ENCODE measurements at regions not wholly inside any gene's neighbourhood (a gene's known extent, or its start where the extent isn't known, plus 50 kb on each side); places are given as distances from the start of the nearest gene placed in this dataset.

GRCh38 chrX:147828719-147829118, 83.0 kb upstream of the FMR1 start:
- no peak overlapping the region for H3K23ac ChIP-seq (ENCODE audit: insufficient read length, low read depth, low read length)
- H4K8ac ChIP-seq (replicated peaks; ENCODE audit: insufficient read length, low read depth, low read length): no peak overlapping the region
- Mint-ChIP-seq H3K4me1 (no peaks in the 10 kb centered on the region), H3K9me3 (peaks cover 74 to 78% of the 10 kb centered on the region in 2 experiments), H3K4me3 (no peak overlapping the region), H3K27ac (no peak overlapping the region), H3K36me3 (ENCODE audit: insufficient read depth in 1 of 3, low read depth in 3 of 3) (peaks cover 4 to 20% (median 15%) of the 10 kb centered on the region in 3 experiments; a peak in 6 of 7 replicates), H3K27me3 (ENCODE audit: low read depth) (peaks cover 3% of the 10 kb centered on the region; the same call in 1 of the 2 replicates)
- no peak overlapping the region for H3K14ac ChIP-seq (ENCODE audit: insufficient read depth, low read length)
- H2BK15ac ChIP-seq (ENCODE audit: low read depth, low read length): no peak overlapping the region
- no peak overlapping the region for H3K4ac ChIP-seq (ENCODE audit: low read depth, low read length)
- WGBS (ENCODE audit: extremely low coverage, insufficient read length, low lambda C conversion rate): no CpG with 5 or more reads among the region's 16 CpGs
- H3K79me1 ChIP-seq (ENCODE audit: insufficient read depth, low read depth, low read length, poor library complexity, severe bottlenecking): no peaks in the 10 kb centered on the region
- no peaks in the 10 kb centered on the region for H3K27me3 ChIP-seq (ENCODE audit: insufficient read depth, low read length)
- no peak overlapping the region for H2BK120ac ChIP-seq (ENCODE audit: low read depth, low read length, poor library complexity, severe bottlenecking)
- DNase-seq: no peak
- H2BK20ac ChIP-seq (ENCODE audit: low read depth, low read length, poor library complexity, severe bottlenecking): no peak overlapping the region
- H3K9me3 ChIP-seq (ENCODE audit: control insufficient read depth, low read depth, low read length): peaks cover 22% of the 10 kb centered on the region
- H3K18ac ChIP-seq (ENCODE audit: insufficient read length, low read depth, low read length): no peak overlapping the region
- H2AK5ac ChIP-seq (ENCODE audit: insufficient read length, low read length): no peak overlapping the region
- no peak overlapping the region for H2BK12ac ChIP-seq (ENCODE audit: insufficient read length, low read depth, low read length)
- no peak overlapping the region for H3T11ph ChIP-seq (ENCODE audit: low read length)
- H4K91ac ChIP-seq (ENCODE audit: insufficient read length, low read depth, low read length): no peak overlapping the region
- H2BK5ac ChIP-seq (ENCODE audit: insufficient read length, low read length): no peak overlapping the region
- H3K9ac ChIP-seq (ENCODE audit: extremely low read depth, insufficient read length, low read length): no peak overlapping the region
- no peaks in the 10 kb centered on the region for H3K4me1 ChIP-seq (ENCODE audit: insufficient read depth, low read length)
- no peaks in the 10 kb centered on the region for H3K23me2 ChIP-seq (ENCODE audit: insufficient read length, low read depth, low read length, poor library complexity, severe bottlenecking)
- H2AFZ ChIP-seq (ENCODE audit: low read length): no peak overlapping the region
- H3K56ac ChIP-seq (ENCODE audit: insufficient read length, low read depth, low read length): no peak overlapping the region
- TF ChIP-seq CTCF (conservative IDR thresholded peaks at IDR 0.05): no peak
- H3K27ac ChIP-seq (ENCODE audit: insufficient read length, low read depth, low read length): no peak overlapping the region
- H3K4me2 ChIP-seq (ENCODE audit: insufficient read depth, insufficient read length, low read length): no peak overlapping the region
- no peaks in the 10 kb centered on the region for H3K79me2 ChIP-seq (ENCODE audit: insufficient read depth, low read length)
- no peak overlapping the region for H4K5ac ChIP-seq (ENCODE audit: insufficient read length, low read depth, low read length)
- H4K20me1 ChIP-seq (ENCODE audit: control insufficient read depth, insufficient read depth, insufficient read length): no peaks in the 10 kb centered on the region

Measured in H9 (cell line).